ENCODE measurements at regions not wholly inside any gene's neighbourhood (a gene's known extent, or its start where the extent isn't known, plus 50 kb on each side); places are given as distances from the start of the nearest gene placed in this dataset.

DNA sequence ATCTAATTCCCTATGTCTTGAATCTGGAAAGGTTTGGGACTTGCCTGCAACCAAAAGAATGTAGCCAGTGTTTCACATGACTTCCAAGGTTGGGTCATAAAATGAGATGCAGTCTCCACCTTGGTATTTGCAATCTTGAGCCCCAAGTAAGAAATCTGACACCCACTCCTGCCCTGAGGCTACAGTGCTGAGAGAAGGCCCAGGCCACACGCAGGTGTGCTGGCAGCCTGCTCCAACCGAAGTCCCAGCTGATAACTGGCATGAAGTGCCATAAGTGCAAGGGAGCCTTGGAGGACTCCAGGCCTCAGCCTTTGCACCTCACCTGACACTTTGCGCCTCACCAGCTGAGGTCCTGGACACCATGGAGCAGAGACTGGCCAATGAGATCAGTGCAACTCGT, 182.7 kb downstream of the ANAPC1 start:
- TF ChIP-seq, protein P1, sequence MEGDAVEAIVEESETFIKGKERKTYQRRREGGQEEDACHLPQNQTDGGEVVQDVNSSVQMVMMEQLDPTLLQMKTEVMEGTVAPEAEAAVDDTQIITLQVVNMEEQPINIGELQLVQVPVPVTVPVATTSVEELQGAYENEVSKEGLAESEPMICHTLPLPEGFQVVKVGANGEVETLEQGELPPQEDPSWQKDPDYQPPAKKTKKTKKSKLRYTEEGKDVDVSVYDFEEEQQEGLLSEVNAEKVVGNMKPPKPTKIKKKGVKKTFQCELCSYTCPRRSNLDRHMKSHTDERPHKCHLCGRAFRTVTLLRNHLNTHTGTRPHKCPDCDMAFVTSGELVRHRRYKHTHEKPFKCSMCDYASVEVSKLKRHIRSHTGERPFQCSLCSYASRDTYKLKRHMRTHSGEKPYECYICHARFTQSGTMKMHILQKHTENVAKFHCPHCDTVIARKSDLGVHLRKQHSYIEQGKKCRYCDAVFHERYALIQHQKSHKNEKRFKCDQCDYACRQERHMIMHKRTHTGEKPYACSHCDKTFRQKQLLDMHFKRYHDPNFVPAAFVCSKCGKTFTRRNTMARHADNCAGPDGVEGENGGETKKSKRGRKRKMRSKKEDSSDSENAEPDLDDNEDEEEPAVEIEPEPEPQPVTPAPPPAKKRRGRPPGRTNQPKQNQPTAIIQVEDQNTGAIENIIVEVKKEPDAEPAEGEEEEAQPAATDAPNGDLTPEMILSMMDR (IDR thresholded peaks at IDR 0.05), result no peak
- TF ChIP-seq POLR2A (IDR thresholded peaks at IDR 0.05), result no peak

Measured in esophagus squamous epithelium (tissue), 4 donors.